ENCODE measurements at regions not wholly inside any gene's neighbourhood (a gene's known extent, or its start where the extent isn't known, plus 50 kb on each side); places are given as distances from the start of the nearest gene placed in this dataset.

DNA sequence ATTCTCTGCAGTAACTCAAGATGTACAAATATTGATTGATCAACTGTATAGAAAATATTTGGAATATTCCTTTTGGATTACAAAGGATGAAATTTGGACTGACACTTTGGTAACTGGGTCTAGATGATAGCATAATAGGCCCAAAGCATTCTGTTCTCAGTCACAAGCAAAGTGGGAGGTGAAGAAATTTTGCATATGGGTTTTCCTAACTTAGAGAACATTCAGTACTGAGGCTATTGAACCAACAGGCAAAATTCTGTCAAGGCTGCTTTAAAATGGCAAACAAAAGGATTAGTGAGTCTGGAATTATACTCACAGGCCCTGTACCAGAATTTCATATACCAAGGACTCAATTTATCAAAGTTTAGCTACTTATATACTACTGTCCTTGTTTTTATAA lies 1020.6 kb downstream of the TLE4 start:
- Histone ChIP-seq H3K36me3 (replicated peaks in 1 of 2; ENCODE audit: control insufficient read depth in 1 of 2, insufficient read depth in 2 of 2, low read length in 2 of 2) (no peaks in the 10 kb centered on the region), H3K27me3 (ENCODE audit: control insufficient read depth in 1 of 2, insufficient read depth in 2 of 2, low read length in 2 of 2) (no peaks in the 10 kb centered on the region), H4K20me1 (ENCODE audit: insufficient read depth, low read length) (no peaks in the 10 kb centered on the region), H3K9me3 (ENCODE audit: low read length) (peaks cover 41% of the 10 kb centered on the region), H3K79me2 (ENCODE audit: insufficient read depth, low read length) (no peaks in the 10 kb centered on the region), H3K9ac (ENCODE audit: insufficient read depth, low read depth, low read length) (no peak overlapping the region), H3K4me1 (ENCODE audit: insufficient read depth, low read length) (no peaks in the 10 kb centered on the region), H3K27ac (ENCODE audit: extremely low read length, insufficient read depth, low read length) (no peak overlapping the region), H3K4me2 (ENCODE audit: low read depth, low read length) (no peak overlapping the region), H3K4me3 (replicated peaks in 1 of 3; ENCODE audit: insufficient read depth in 1 of 3, low read depth in 2 of 3, low read length in 3 of 3) (no peak overlapping the region), H2AFZ (ENCODE audit: low read length) (no peak overlapping the region)
- DNase-seq (ENCODE audit: low spot score) (no peak), ATAC-seq (no peak), FAIRE-seq (no peak)
- intact Hi-C loops (cut with micrococcal nuclease; ENCODE audit: unreplicated experiment), result no loop called here
- ChIA-PET POLR2A (no interaction called here), CTCF (ENCODE audit: low intra/inter-chr PET ratio, low total read pairs) (no interaction called here)
- no TSS peak for BruUV-seq (replicated peaks)
- in situ Hi-C loops (cut with HindIII; ENCODE audit: extremely low pct_ligation_motif_present, low pct_unique_long_range_greater_than_20kb), result no loop called here
- TF ChIP-seq ZNF143 (CRISPR knock-in tag; IDR thresholded peaks at IDR 0.05) (no peak), SCMH1 (CRISPR knock-in tag; IDR thresholded peaks at IDR 0.05; ENCODE audit: borderline replicate concordance) (no peak), KLF16 (CRISPR knock-in tag; IDR thresholded peaks at IDR 0.05) (no peak), ZNF234 (CRISPR knock-in tag; conservative IDR thresholded peaks at IDR 0.05) (no peak), KLF11 (CRISPR knock-in tag; IDR thresholded peaks at IDR 0.05) (no peak), ZNF20 (CRISPR knock-in tag; IDR thresholded peaks at IDR 0.05) (no peak), SMAD1 (CRISPR knock-in tag; IDR thresholded peaks at IDR 0.05; ENCODE audit: borderline replicate concordance, low read depth) (no peak), RFXANK (CRISPR knock-in tag; IDR thresholded peaks at IDR 0.05) (no peak), RXRB (CRISPR knock-in tag; IDR thresholded peaks at IDR 0.05; ENCODE audit: borderline replicate concordance) (no peak), KLF15 (CRISPR knock-in tag; IDR thresholded peaks at IDR 0.05; ENCODE audit: borderline replicate concordance) (no peak), GABPB1 (CRISPR knock-in tag; IDR thresholded peaks at IDR 0.05) (no peak), HIVEP1 (CRISPR knock-in tag; IDR thresholded peaks at IDR 0.05) (no peak), ZNF441 (CRISPR knock-in tag; IDR thresholded peaks at IDR 0.05; ENCODE audit: borderline replicate concordance) (no peak), TEAD3 (CRISPR knock-in tag; optimal IDR thresholded peaks at IDR 0.05; ENCODE audit: borderline replicate concordance) (no peak)
- TF ChIP-seq, protein P1, sequence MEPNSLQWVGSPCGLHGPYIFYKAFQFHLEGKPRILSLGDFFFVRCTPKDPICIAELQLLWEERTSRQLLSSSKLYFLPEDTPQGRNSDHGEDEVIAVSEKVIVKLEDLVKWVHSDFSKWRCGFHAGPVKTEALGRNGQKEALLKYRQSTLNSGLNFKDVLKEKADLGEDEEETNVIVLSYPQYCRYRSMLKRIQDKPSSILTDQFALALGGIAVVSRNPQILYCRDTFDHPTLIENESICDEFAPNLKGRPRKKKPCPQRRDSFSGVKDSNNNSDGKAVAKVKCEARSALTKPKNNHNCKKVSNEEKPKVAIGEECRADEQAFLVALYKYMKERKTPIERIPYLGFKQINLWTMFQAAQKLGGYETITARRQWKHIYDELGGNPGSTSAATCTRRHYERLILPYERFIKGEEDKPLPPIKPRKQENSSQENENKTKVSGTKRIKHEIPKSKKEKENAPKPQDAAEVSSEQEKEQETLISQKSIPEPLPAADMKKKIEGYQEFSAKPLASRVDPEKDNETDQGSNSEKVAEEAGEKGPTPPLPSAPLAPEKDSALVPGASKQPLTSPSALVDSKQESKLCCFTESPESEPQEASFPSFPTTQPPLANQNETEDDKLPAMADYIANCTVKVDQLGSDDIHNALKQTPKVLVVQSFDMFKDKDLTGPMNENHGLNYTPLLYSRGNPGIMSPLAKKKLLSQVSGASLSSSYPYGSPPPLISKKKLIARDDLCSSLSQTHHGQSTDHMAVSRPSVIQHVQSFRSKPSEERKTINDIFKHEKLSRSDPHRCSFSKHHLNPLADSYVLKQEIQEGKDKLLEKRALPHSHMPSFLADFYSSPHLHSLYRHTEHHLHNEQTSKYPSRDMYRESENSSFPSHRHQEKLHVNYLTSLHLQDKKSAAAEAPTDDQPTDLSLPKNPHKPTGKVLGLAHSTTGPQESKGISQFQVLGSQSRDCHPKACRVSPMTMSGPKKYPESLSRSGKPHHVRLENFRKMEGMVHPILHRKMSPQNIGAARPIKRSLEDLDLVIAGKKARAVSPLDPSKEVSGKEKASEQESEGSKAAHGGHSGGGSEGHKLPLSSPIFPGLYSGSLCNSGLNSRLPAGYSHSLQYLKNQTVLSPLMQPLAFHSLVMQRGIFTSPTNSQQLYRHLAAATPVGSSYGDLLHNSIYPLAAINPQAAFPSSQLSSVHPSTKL (CRISPR knock-in tag; IDR thresholded peaks at IDR 0.05), result no peak
- TF ChIP-seq, protein P2, sequence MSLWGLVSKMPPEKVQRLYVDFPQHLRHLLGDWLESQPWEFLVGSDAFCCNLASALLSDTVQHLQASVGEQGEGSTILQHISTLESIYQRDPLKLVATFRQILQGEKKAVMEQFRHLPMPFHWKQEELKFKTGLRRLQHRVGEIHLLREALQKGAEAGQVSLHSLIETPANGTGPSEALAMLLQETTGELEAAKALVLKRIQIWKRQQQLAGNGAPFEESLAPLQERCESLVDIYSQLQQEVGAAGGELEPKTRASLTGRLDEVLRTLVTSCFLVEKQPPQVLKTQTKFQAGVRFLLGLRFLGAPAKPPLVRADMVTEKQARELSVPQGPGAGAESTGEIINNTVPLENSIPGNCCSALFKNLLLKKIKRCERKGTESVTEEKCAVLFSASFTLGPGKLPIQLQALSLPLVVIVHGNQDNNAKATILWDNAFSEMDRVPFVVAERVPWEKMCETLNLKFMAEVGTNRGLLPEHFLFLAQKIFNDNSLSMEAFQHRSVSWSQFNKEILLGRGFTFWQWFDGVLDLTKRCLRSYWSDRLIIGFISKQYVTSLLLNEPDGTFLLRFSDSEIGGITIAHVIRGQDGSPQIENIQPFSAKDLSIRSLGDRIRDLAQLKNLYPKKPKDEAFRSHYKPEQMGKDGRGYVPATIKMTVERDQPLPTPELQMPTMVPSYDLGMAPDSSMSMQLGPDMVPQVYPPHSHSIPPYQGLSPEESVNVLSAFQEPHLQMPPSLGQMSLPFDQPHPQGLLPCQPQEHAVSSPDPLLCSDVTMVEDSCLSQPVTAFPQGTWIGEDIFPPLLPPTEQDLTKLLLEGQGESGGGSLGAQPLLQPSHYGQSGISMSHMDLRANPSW (CRISPR knock-in tag; IDR thresholded peaks at IDR 0.05; ENCODE audit: borderline replicate concordance), result no peak
- TF ChIP-seq, protein P3, sequence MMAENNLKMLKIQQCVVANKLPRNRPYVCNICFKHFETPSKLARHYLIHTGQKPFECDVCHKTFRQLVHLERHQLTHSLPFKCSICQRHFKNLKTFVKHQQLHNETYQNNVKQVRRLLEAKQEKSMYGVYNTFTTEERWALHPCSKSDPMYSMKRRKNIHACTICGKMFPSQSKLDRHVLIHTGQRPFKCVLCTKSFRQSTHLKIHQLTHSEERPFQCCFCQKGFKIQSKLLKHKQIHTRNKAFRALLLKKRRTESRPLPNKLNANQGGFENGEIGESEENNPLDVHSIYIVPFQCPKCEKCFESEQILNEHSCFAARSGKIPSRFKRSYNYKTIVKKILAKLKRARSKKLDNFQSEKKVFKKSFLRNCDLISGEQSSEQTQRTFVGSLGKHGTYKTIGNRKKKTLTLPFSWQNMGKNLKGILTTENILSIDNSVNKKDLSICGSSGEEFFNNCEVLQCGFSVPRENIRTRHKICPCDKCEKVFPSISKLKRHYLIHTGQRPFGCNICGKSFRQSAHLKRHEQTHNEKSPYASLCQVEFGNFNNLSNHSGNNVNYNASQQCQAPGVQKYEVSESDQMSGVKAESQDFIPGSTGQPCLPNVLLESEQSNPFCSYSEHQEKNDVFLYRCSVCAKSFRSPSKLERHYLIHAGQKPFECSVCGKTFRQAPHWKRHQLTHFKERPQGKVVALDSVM (CRISPR knock-in tag; IDR thresholded peaks at IDR 0.05), result no peak
- TF ChIP-seq, protein P4, sequence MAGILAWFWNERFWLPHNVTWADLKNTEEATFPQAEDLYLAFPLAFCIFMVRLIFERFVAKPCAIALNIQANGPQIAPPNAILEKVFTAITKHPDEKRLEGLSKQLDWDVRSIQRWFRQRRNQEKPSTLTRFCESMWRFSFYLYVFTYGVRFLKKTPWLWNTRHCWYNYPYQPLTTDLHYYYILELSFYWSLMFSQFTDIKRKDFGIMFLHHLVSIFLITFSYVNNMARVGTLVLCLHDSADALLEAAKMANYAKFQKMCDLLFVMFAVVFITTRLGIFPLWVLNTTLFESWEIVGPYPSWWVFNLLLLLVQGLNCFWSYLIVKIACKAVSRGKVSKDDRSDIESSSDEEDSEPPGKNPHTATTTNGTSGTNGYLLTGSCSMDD (CRISPR knock-in tag; IDR thresholded peaks at IDR 0.05), result no peak
